ENCODE measurements at regions not wholly inside any gene's neighbourhood (a gene's known extent, or its start where the extent isn't known, plus 50 kb on each side); places are given as distances from the start of the nearest gene placed in this dataset.

DNA sequence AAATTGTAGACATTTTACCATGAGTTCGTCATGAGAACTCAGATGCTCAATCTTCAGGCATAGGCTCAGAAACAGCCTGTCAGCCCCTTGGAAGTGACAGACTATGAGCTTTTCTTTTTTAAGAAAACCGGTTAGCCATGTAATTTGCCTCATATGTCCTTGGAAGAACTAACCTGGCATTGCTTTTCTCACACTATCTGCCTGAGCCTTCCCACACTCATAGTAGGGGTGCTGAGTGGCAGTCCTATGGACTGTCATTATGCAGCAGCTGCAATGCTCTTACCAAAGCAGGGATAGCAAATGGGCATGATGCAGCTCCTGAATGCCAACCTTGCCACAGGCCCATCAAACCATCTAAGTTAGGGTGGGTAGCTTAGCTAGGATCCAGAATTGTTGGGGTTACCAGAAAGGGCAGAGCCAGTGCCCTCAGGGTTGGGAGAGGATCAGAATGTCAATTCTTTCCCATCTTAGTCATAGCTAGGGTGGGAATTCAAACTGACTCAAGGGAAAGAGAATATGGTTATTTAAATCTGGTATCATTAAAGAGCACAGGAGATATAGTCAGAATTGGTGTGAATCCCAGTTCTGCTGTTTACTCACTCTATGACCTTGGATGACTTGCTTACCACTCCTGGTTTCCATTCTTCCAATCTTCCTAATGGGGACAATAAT, 230.6 kb upstream of the CPEB2 start:
- Histone ChIP-seq H3K27me3 (replicated peaks; ENCODE audit: insufficient read depth) (no peaks in the 10 kb centered on the region), H3K4me3 (no peak overlapping the region), H3K36me3 (no peaks in the 10 kb centered on the region), H3K4me1 (ENCODE audit: control insufficient read depth in 1 of 2, low read depth in 2 of 2) (peaks cover 0 to 5% of the 10 kb centered on the region in 2 donors), H3K9me3 (no peaks in the 10 kb centered on the region), H3K27ac (no peak overlapping the region)
- ATAC-seq (ENCODE audit: insufficient number of reproducible peaks, low FRiP score, low read depth): no peak
- TF ChIP-seq, protein P1, sequence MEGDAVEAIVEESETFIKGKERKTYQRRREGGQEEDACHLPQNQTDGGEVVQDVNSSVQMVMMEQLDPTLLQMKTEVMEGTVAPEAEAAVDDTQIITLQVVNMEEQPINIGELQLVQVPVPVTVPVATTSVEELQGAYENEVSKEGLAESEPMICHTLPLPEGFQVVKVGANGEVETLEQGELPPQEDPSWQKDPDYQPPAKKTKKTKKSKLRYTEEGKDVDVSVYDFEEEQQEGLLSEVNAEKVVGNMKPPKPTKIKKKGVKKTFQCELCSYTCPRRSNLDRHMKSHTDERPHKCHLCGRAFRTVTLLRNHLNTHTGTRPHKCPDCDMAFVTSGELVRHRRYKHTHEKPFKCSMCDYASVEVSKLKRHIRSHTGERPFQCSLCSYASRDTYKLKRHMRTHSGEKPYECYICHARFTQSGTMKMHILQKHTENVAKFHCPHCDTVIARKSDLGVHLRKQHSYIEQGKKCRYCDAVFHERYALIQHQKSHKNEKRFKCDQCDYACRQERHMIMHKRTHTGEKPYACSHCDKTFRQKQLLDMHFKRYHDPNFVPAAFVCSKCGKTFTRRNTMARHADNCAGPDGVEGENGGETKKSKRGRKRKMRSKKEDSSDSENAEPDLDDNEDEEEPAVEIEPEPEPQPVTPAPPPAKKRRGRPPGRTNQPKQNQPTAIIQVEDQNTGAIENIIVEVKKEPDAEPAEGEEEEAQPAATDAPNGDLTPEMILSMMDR (IDR thresholded peaks at IDR 0.05): no peak
- DNase-seq (ENCODE audit: low spot score): no peak

DNA sequence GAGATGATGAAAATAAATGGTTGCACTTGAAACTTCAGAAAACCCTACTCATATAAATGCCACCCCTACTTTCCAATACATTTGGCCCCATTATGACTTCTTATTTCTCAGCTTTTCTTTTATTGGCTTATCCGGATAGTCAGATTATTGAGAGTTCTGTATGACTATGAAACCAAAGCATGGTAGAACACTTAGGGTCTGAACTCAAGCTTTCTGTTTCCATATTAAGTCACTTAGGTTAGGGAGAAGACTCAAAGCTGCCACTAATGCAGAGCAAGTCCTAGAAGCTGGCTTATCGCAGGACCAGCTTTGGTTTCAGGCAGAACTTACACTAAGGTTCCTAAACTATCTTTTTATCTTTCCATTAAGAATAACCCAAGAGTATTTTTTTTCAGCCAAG, 229.9 kb upstream of the CPEB2 start:
- DNase-seq (ENCODE audit: low spot score) (no peak), ATAC-seq (ENCODE audit: insufficient number of reproducible peaks, low FRiP score, low read depth) (no peak)
- Histone ChIP-seq H3K27me3 (replicated peaks; ENCODE audit: insufficient read depth) (no peaks in the 10 kb centered on the region), H3K9me3 (no peaks in the 10 kb centered on the region), H3K4me3 (no peak overlapping the region), H3K4me1 (ENCODE audit: control insufficient read depth in 1 of 2, low read depth in 2 of 2) (peaks cover 0 to 5% of the 10 kb centered on the region in 2 donors), H3K36me3 (no peaks in the 10 kb centered on the region), H3K27ac (no peak overlapping the region)
- TF ChIP-seq, protein P1 (IDR thresholded peaks at IDR 0.05): no peak

DNA sequence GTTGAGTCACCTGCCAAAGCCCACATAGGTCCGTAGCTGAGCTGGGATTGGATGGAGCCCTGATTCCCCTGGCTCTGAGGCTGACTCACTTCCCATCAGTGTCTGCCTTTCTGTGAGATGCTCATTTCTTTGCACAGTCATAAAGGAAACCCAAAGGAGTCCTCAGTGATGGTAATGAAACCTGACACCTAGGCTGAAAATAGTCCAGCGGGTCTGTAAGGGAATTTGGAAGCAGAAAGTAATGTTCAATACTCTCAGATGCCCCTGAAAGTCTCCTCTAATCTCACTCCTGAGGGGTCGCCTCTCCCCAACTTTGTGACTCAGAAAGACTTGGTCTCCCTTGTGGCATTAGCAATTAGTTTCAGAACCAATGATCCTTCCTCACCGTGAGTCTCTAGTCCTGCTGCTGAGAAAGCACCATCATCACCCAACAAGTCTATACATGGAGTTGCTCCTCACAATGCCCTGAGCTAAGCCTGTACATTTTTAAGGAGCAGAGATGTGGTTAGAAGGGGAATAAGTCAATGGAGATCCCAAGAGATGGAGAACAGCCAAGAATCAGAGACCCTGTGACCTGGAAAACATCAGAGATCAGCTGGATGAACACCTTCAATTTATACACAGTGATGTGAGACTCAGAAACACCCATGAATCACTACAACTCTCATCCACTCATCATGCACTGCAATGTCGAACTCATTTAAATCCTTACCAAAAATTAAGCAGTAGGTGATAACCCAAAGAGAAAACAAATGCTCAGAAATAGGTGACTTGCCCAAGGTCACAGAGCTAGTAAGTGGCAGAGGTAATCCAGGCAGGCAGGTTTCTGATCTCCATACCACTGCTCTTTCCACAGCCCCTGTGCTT, 219.0 kb upstream of the CPEB2 start:
- Histone ChIP-seq H3K4me1 (ENCODE audit: control insufficient read depth in 1 of 2, low read depth in 2 of 2) (peaks cover 0 to 7% of the 10 kb centered on the region in 2 donors), H3K27me3 (replicated peaks; ENCODE audit: insufficient read depth) (no peaks in the 10 kb centered on the region), H3K27ac (no peak overlapping the region), H3K4me3 (no peak overlapping the region), H3K9me3 (peaks cover 3% of the 10 kb centered on the region), H3K36me3 (no peaks in the 10 kb centered on the region)
- no peak for DNase-seq (ENCODE audit: low spot score)
- TF ChIP-seq, protein P1 (IDR thresholded peaks at IDR 0.05): no peak
- no peak for ATAC-seq (ENCODE audit: insufficient number of reproducible peaks, low FRiP score, low read depth)

DNA sequence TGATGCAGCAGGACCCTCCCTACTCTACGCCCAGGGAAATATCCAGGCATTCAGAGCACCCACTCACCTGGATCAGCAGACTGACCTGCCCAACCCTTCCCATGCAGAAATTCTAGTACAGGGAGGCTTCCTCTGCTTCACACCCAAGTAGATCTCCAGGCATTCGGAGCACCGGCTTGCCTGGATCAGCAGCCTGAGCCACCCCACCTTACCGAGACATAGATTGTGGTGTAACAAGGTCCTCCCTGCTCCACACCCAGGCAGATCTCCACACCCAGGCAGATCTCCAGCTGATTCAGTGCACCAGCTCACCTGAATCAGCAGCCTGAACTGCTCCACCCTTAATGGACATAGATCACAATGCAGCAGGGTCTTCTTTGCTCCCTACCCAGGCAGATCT, 215.1 kb upstream of the CPEB2 start:
- Histone ChIP-seq H3K27me3 (replicated peaks; ENCODE audit: insufficient read depth) (no peaks in the 10 kb centered on the region), H3K27ac (no peak overlapping the region), H3K9me3 (peaks cover 4% of the 10 kb centered on the region), H3K36me3 (no peaks in the 10 kb centered on the region), H3K4me1 (ENCODE audit: control insufficient read depth in 1 of 2, low read depth in 2 of 2) (no peaks in the 10 kb centered on the region), H3K4me3 (no peak overlapping the region)
- DNase-seq (ENCODE audit: low spot score): no peak
- ATAC-seq (ENCODE audit: insufficient number of reproducible peaks, low FRiP score, low read depth): no peak
- TF ChIP-seq, protein P1 (IDR thresholded peaks at IDR 0.05): no peak

DNA sequence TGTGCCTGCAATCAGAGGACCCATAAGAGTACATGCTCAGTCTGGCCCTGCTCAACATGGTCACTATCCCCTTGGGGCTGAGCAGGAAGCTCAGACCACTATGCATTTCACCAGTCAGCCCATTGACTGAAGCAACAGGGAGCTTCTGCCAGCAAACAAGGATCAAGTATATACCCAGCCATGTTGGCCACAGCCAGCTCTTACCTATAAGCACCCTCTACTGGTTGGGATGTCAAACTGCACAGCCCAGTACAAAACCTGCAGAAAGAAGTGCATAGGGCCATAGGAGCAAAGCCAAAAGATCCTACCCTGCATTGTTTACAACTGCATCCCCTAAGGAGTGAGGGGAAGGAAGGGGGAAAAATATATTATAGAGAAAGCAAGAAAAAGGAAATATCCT, 214.4 kb upstream of the CPEB2 start:
- ATAC-seq (ENCODE audit: insufficient number of reproducible peaks, low FRiP score, low read depth): no peak
- no peak overlapping the region for H3K27ac ChIP-seq
- no peak for DNase-seq (ENCODE audit: low spot score)
- H3K4me3 ChIP-seq: no peak overlapping the region
- H3K4me1 ChIP-seq (ENCODE audit: control insufficient read depth in 1 of 2, low read depth in 2 of 2): no peaks in the 10 kb centered on the region
- no peaks in the 10 kb centered on the region for H3K36me3 ChIP-seq
- TF ChIP-seq, protein P1 (IDR thresholded peaks at IDR 0.05): no peak
- H3K9me3 ChIP-seq: peaks cover 4% of the 10 kb centered on the region
- H3K27me3 ChIP-seq (replicated peaks; ENCODE audit: insufficient read depth): no peaks in the 10 kb centered on the region

Measured in thoracic aorta (tissue), 2 donors.